Smooth muscle cell (in vitro differentiated cells): ENCODE measurements at regions not wholly inside any gene's neighbourhood (a gene's known extent, or its start where the extent isn't known, plus 50 kb on each side); places are given as distances from the start of the nearest gene placed in this dataset.

ENCODE experiments used
- DNase-seq: peaks from one replicate; lab custom pipeline; 2025; ENCODE audit not compliant: unreplicated experiment; lab: John Stamatoyannopoulos, UW
- H2AFZ ChIP-seq: fragments of 200-600 bp; sonication (generic); 2 replicates; pipeline ENCODE4 v1.6.0; 2016; ENCODE audit warnings: antibody characterized with exemption, low read depth, mild to moderate bottlenecking
- H3F3A ChIP-seq: fragments of 200-600 bp; sonication (generic); 2 replicates; pipeline ENCODE4 v1.6.0; 2017; ENCODE audit warnings: antibody characterized with exemption, low read depth
- H3K27ac ChIP-seq: fragments of 200-600 bp; sonication (generic); 2 replicates; pipeline ENCODE4 v1.5.1; 2016; ENCODE audit warnings: low read depth, mild to moderate bottlenecking
- H3K27me3 ChIP-seq: fragments of 200-600 bp; sonication (generic); 2 replicates; pipeline ENCODE4 v1.6.1; 2016; ENCODE audit warnings: low read depth, mild to moderate bottlenecking
- H3K36me3 ChIP-seq: fragments of 200-600 bp; sonication (generic); 2 replicates; pipeline ENCODE4 v1.5.1; 2016; ENCODE audit warnings: low read depth
- H3K4me1 ChIP-seq: fragments of 200-600 bp; sonication (generic); 2 replicates; pipeline ENCODE4 v1.5.1; 2016; ENCODE audit warnings: low read depth
- H3K4me2 ChIP-seq: fragments of 200-600 bp; sonication (generic); 2 replicates; pipeline ENCODE4 v1.6.0; 2016; ENCODE audit warnings: mild to moderate bottlenecking
- H3K4me3 ChIP-seq: fragments of 200-600 bp; sonication (generic); 2 replicates; pipeline ENCODE4 v1.5.1; 2016; ENCODE audit warnings: mild to moderate bottlenecking
- H3K79me2 ChIP-seq: fragments of 200-600 bp; sonication (generic); 2 replicates; pipeline ENCODE4 v1.6.0; 2016; ENCODE audit warnings: low read depth, mild to moderate bottlenecking
- H3K9ac ChIP-seq: fragments of 200-600 bp; sonication (generic); 2 replicates; pipeline ENCODE4 v1.6.0; 2016; ENCODE audit warnings: low read depth
- H3K9me3 ChIP-seq: fragments of 200-600 bp; sonication (generic); replicated peaks from 2 replicates; pipeline ENCODE4 v1.5.1; 2016; ENCODE audit warnings: low read depth
- H4K20me1 ChIP-seq: fragments of 200-600 bp; sonication (generic); 2 replicates; pipeline ENCODE4 v1.6.0; 2016; ENCODE audit warnings: low read depth
- CTCF ChIP-seq: fragments of 200-600 bp; sonication (generic); IDR thresholded peaks from 2 replicates; pipeline ENCODE4 v1.5.1; 2017; ENCODE audit warnings: borderline replicate concordance, mild to moderate bottlenecking, antibody characterized with exemption; ENCODE audit not compliant: insufficient read depth, poor library complexity, severe bottlenecking
- WGBS: methylation state at CpG from one replicate; pipeline ENCODE4 v1.1.7; 2016; ENCODE audit warnings: low lambda C conversion rate; 5-methylcytosine and 5-hydroxymethylcytosine counted together

GRCh38 chr14:104366931-104367865, 212.4 kb upstream of the C14orf180 start:
- Histone ChIP-seq H3K4me3 (no peak overlapping the region), H3K4me2 (no peak overlapping the region), H3K36me3 (no peaks in the 10 kb centered on the region), H3K4me1 (no peaks in the 10 kb centered on the region), H3K27me3 (no peaks in the 10 kb centered on the region), H3F3A (no peaks in the 10 kb centered on the region), H3K9ac (no peak overlapping the region), H2AFZ (no peak overlapping the region), H4K20me1 (no peaks in the 10 kb centered on the region), H3K27ac (no peak overlapping the region), H3K79me2 (no peaks in the 10 kb centered on the region), H3K9me3 (no peaks in the 10 kb centered on the region)
- no peak for DNase-seq
- no peak for TF ChIP-seq CTCF
- WGBS, result 89% methylated on average over 16 of the region's 16 CpGs

GRCh38 chr14:104367866-104368750, 211.5 kb upstream of the C14orf180 start:
- Histone ChIP-seq H3K79me2 (no peaks in the 10 kb centered on the region), H3K27me3 (no peaks in the 10 kb centered on the region), H4K20me1 (no peaks in the 10 kb centered on the region), H3K4me1 (no peaks in the 10 kb centered on the region), H3F3A (no peaks in the 10 kb centered on the region), H3K4me3 (no peak overlapping the region), H3K4me2 (no peak overlapping the region), H3K9me3 (no peaks in the 10 kb centered on the region), H3K9ac (no peak overlapping the region), H3K36me3 (no peaks in the 10 kb centered on the region), H2AFZ (no peak overlapping the region), H3K27ac (no peak overlapping the region)
- no peak for TF ChIP-seq CTCF
- 90% methylated on average over 36 of the region's 36 CpGs for WGBS
- no peak for DNase-seq

GRCh38 chr14:104368751-104369100, 210.8 kb upstream of the C14orf180 start:
- Histone ChIP-seq H3K27me3 (no peaks in the 10 kb centered on the region), H3K9me3 (no peaks in the 10 kb centered on the region), H3K4me1 (no peaks in the 10 kb centered on the region), H2AFZ (no peak overlapping the region), H3F3A (no peaks in the 10 kb centered on the region), H3K36me3 (no peaks in the 10 kb centered on the region), H3K27ac (no peak overlapping the region), H3K4me2 (no peak overlapping the region), H3K9ac (no peak overlapping the region), H3K79me2 (no peaks in the 10 kb centered on the region), H3K4me3 (no peak overlapping the region), H4K20me1 (no peaks in the 10 kb centered on the region)
- TF ChIP-seq CTCF, result no peak
- no peak for DNase-seq
- 95% methylated on average over 6 of the region's 9 CpGs for WGBS
